ENCODE measurements at regions not wholly inside any gene's neighbourhood (a gene's known extent, or its start where the extent isn't known, plus 50 kb on each side); places are given as distances from the start of the nearest gene placed in this dataset.

GRCh38 chr6:26295691-26296555 lies 69.1 kb upstream of the BTN3A2 start (continued):
- TF ChIP-seq BCL3 (IDR thresholded peaks at IDR 0.05): 0 out of 3 replicates have a peak, but pooled peaks have one; percentile 5
- TF ChIP-seq SMC3 (IDR thresholded peaks at IDR 0.05): no peak
- no peak for TF ChIP-seq RNF2 (IDR thresholded peaks at IDR 0.05; ENCODE audit: borderline replicate concordance, low read depth)
- TF ChIP-seq ELK1 (IDR thresholded peaks at IDR 0.05; ENCODE audit: low read depth, low read length): no peak
- peak; percentile 83 for TF ChIP-seq MAX (IDR thresholded peaks at IDR 0.05)
- TF ChIP-seq RARB (CRISPR knock-in tag; IDR thresholded peaks at IDR 0.05): no peak
- peak; percentile 69; the same call in 1 of the 2 replicates for TF ChIP-seq MYC (IDR thresholded peaks at IDR 0.05; ENCODE audit: borderline replicate concordance, low read length)
- TF ChIP-seq FOSL2 (IDR thresholded peaks at IDR 0.05): 0 out of 2 replicates have a peak, but pooled peaks have one; percentile 8
- peak; percentile 74 for TF ChIP-seq FOSL2 (CRISPR knock-in tag; IDR thresholded peaks at IDR 0.05)
- TF ChIP-seq ZNF302 (CRISPR knock-in tag; IDR thresholded peaks at IDR 0.05): no peak
- TF ChIP-seq MAZ (IDR thresholded peaks at IDR 0.05; ENCODE audit: borderline replicate concordance, low read depth, low read length): no peak
- no peak for TF ChIP-seq POLR2AphosphoS2 (conservative IDR thresholded peaks at IDR 0.05; ENCODE audit: low read length)
- TF ChIP-seq HOXB5 (CRISPR knock-in tag; IDR thresholded peaks at IDR 0.05): no peak
- TF ChIP-seq ZC3H11A (IDR thresholded peaks at IDR 0.05): no peak
- TF ChIP-seq HDAC2 (IDR thresholded peaks at IDR 0.05): no peak
- no peak for TF ChIP-seq E2F6 (IDR thresholded peaks at IDR 0.05; ENCODE audit: borderline replicate concordance, low read depth)
- no peak for TF ChIP-seq CHD4 (IDR thresholded peaks at IDR 0.05; ENCODE audit: borderline replicate concordance)
- TF ChIP-seq CBX2 (IDR thresholded peaks at IDR 0.05; ENCODE audit: borderline replicate concordance, low read depth): no peak
- no peak for TF ChIP-seq KDM5A (IDR thresholded peaks at IDR 0.05)
- TF ChIP-seq FOXS1 (CRISPR knock-in tag; IDR thresholded peaks at IDR 0.05): no peak
- TF ChIP-seq EHF (CRISPR knock-in tag; IDR thresholded peaks at IDR 0.05): no peak
- TF ChIP-seq RFX5 (IDR thresholded peaks at IDR 0.05): no peak
- no peak for TF ChIP-seq EHMT2 (IDR thresholded peaks at IDR 0.05; ENCODE audit: low read depth)
- no peak for TF ChIP-seq NPAS2 (CRISPR knock-in tag; IDR thresholded peaks at IDR 0.05; ENCODE audit: borderline replicate concordance)
- TF ChIP-seq GATA3 (IDR thresholded peaks at IDR 0.05; ENCODE audit: borderline replicate concordance): peak; percentile 19; the same call in 1 of the 2 replicates

- POLR2A ChIA-PET: interaction anchor here (1.0 to 1.1 kb wide), 3 partner anchors 13 to 63 kb away, joined by 3 to 4 read pairs (median 3); a partner anchor contains a TSS
- Histone ChIP-seq H3K27ac (peak overlapping the region; percentile 67; a peak in 4 of 6 replicates), H3K4me1 (peaks cover 25% of the 10 kb centered on the region), H3K4me2 (peak overlapping the region; percentile 70), H3K9me3 (no peaks in the 10 kb centered on the region), H3K4me3 (no peak overlapping the region; the same call in 2 of the 3 replicates)
- no peak for FAIRE-seq
- CTCF ChIA-PET: interaction anchor here (1.6 kb wide), 1 partner anchor 108 kb away, joined by 3 read pairs; a partner anchor contains a TSS
- no peak; a peak in 1 of 6 replicates for ATAC-seq
- DNase-seq (ENCODE audit: low read depth in 1 of 2, low spot score in 1 of 2): no peak
- WGBS (ENCODE audit: missing lambda C conversion rate): 45% methylated on average over 2 of the region's 2 CpGs
- 0 out of 2 replicates have a peak, but pooled peaks have one; percentile 5 for TF ChIP-seq FOSL2 (IDR thresholded peaks at IDR 0.05)
- TF ChIP-seq FOSL2 (CRISPR knock-in tag; IDR thresholded peaks at IDR 0.05): no peak
- TF ChIP-seq EHF (CRISPR knock-in tag; IDR thresholded peaks at IDR 0.05): no peak
- TF ChIP-seq NFE2L2 (conservative IDR thresholded peaks at IDR 0.05; ENCODE audit: low read length): no peak
- TF ChIP-seq RCOR1 (IDR thresholded peaks at IDR 0.05; ENCODE audit: low read depth, low read length): no peak
- TF ChIP-seq NR3C1 (IDR thresholded peaks at IDR 0.05): no peak
These were observed 68.5 kb upstream of the BTN3A2 start for GRCh38 chr6:26296556-26296856.

All from A549 (cell line).